GM18505 (cell line): ENCODE measurements at regions not wholly inside any gene's neighbourhood (a gene's known extent, or its start where the extent isn't known, plus 50 kb on each side); places are given as distances from the start of the nearest gene placed in this dataset.

ENCODE experiments used
- ATAC-seq: cut with Tn5 transposase; IDR thresholded peaks from one replicate; pipeline ENCODE4 v1.9.1; 2021; ENCODE audit not compliant: unreplicated experiment
- POLR2A ChIP-seq: IDR thresholded peaks from 4 replicates; pipeline ENCODE4 v1.6.1; 2011; ENCODE audit warnings: borderline replicate concordance; ENCODE audit not compliant: insufficient read depth, insufficient read length; ENCODE audit errors: extremely low read depth

GRCh38 chr12:78767264-78767981 lies 97.2 kb upstream of the SYT1 start:
- no peak for ATAC-seq
- TF ChIP-seq POLR2A = no peak

DNA sequence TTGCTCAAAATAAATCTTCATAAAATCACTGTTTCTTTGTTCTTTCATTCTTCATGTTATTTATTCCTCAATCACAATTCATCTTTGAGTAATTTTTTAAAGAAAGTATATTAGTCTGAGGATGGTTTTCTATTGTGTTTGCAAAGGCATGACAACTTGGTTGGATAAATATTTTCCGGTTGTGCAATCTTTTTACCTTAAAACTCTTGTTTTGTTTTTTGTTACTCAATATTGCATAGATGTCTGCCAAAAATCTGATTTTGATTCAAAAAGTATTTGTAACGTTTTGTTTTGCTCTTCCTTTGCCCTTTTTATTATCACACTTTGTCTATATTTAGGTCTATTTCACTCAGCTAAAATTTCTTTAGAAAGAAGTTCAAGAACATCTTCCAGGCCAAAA lies 86.2 kb upstream of the SYT1 start:
- ATAC-seq = no peak
- no peak for TF ChIP-seq POLR2A

DNA sequence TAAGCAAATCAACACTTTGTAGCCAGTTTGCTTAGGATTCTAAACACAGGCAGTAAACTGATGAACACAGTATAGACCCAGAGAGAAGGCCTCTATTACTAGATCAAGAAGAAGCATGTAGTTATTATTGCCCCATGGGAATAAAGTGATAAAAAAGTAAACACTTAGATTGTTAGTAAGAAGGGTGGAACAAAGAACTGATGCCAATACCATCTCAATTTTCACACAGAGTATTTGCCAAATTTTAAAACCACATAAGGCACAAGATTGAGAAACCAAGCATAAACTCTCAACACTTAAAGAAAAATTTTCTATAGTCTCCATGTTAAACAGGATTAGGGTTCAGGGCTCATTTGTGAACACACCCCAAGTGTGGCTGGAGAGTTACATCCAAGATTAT lies 77.0 kb upstream of the SYT1 start:
- TF ChIP-seq POLR2A = no peak
- ATAC-seq = no peak

DNA sequence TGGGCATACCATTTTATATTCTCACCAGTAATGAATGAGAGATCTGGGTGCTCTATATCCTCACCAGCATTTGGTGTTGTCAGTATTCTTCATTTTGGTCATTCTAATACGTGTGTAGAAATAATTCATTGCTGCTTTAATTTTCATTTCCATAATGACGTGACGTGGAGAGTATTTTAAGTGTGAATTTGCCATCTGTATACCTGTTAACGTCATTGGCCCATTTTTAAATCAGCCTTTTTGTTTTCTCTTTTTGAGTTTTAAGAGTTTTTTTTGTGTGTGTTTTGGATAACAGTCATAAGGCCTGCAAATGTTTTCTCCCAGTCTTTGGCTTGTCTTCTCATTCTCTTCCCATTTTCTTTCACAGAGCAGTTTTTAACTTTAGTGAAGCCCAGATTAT lies 74.4 kb upstream of the SYT1 start:
- ATAC-seq = no peak

GRCh38 chr12:78792052-78792698 lies 72.4 kb upstream of the SYT1 start:
- TF ChIP-seq POLR2A = no peak
- no peak for ATAC-seq

More for the DNA sequence above, 74.4 kb upstream of the SYT1 start:
- no peak for TF ChIP-seq POLR2A

- ATAC-seq = no peak
Observed at GRCh38 chr12:78793491-78793890, 71.1 kb upstream of the SYT1 start.

DNA sequence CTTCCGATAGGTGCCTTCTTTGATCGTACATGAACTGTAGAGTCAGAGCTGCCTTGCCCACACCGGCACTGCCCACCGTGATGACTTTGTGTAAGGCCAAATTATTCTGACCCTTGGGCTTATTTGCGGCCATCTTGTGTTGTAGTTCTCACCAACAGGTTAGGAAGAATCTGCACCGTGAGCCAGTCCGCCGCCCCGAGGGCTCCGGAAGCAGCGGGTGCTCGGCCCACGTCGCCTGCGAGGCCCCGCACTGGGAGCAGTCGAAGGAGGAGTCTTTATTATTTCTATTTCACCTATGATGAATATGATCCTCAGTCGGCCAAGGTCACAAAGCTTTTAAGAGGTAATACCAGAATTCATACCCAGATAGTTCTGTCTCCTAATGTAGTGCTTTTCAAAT lies 70.6 kb upstream of the SYT1 start:
- ATAC-seq = no peak
- TF ChIP-seq POLR2A = no peak

More at GRCh38 chr12:78793491-78793890, 71.1 kb upstream of the SYT1 start:
- no peak for TF ChIP-seq POLR2A

GRCh38 chr12:78795934-78796445 lies 68.6 kb upstream of the SYT1 start:
- no peak for ATAC-seq
- TF ChIP-seq POLR2A = no peak

- TF ChIP-seq POLR2A = no peak
- no peak for ATAC-seq
Observed at GRCh38 chr12:78797196-78797931, 67.2 kb upstream of the SYT1 start.

- no peak for ATAC-seq
- no peak for TF ChIP-seq POLR2A
Observed at GRCh38 chr12:78799649-78800048, 64.9 kb upstream of the SYT1 start.

DNA sequence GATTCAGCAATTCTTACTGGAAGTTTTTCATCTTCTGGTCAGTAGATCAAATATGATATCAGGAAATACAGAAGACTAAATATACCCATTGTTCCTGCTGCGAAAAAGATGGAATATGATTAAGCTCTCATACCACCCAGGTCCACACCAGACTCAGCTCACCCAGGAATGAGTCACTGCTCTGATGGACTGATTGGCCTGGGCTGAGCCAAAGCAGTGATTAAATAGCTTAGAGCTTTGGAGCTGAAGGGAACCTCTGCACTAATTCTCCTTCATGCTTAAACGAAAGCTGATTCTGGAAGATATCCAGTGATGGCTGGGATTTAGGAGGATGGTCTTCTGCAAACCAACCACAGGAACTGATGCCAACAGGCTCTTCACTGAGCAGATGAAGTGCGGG lies 62.0 kb upstream of the SYT1 start:
- no peak for ATAC-seq
- no peak for TF ChIP-seq POLR2A

- TF ChIP-seq POLR2A = no peak
- ATAC-seq = no peak
Observed at GRCh38 chr12:78804262-78804661, 60.3 kb upstream of the SYT1 start.
